Suprapubic skin (tissue), 4 donors: ENCODE measurements at regions not wholly inside any gene's neighbourhood (a gene's known extent, or its start where the extent isn't known, plus 50 kb on each side); places are given as distances from the start of the nearest gene placed in this dataset.

Experiments used
- CTCF ChIP-seq, 2 donors: fragments of 200-600 bp in 1 of 2; fragments of 450-650 bp in 1 of 2; sonication (generic) in 1 of 2; IDR thresholded peaks; one replicate each; pipeline ENCODE4 v1.5.1; 2016 to 2019; ENCODE audit warnings: antibody characterized with exemption in 2 of 2, mild to moderate bottlenecking in 1 of 2, moderate library complexity in 1 of 2
- EP300 ChIP-seq: sonication (generic); formaldehyde crosslinking; IDR thresholded peaks from one replicate; pipeline ENCODE4 v1.6.1; 2017; ENCODE audit warnings: antibody characterized with exemption
- POLR2A ChIP-seq, 2 donors: fragments of 450-650 bp; IDR thresholded peaks; one replicate each; pipeline ENCODE4 v1.6.1; 2017; ENCODE audit warnings: antibody characterized with exemption in 2 of 2, mild to moderate bottlenecking in 2 of 2, moderate library complexity in 2 of 2
- POLR2AphosphoS5 ChIP-seq, 3 donors: sonication (generic); formaldehyde crosslinking; IDR thresholded peaks; one replicate each; pipeline ENCODE4 v1.6.1; 2017; ENCODE audit warnings: antibody characterized with exemption in 3 of 3

GRCh38 chr10:6637053-6637452, 57.0 kb upstream of the PRKCQ start:
- TF ChIP-seq CTCF (IDR thresholded peaks at IDR 0.05) (no peak), POLR2A (IDR thresholded peaks at IDR 0.05) (no peak), EP300 (no peak), POLR2AphosphoS5 (IDR thresholded peaks at IDR 0.05) (no peak)
